GM19397 (cell line): ENCODE measurements at regions not wholly inside any gene's neighbourhood (a gene's known extent, or its start where the extent isn't known, plus 50 kb on each side); places are given as distances from the start of the nearest gene placed in this dataset.

ENCODE experiments used
- ATAC-seq: cut with Tn5 transposase; IDR thresholded peaks from one replicate; pipeline ENCODE4 v1.9.1; 2021; ENCODE audit warnings: mild to moderate bottlenecking, moderate library complexity; ENCODE audit not compliant: unreplicated experiment

GRCh38 chr5:6029811-6030271 lies 348.5 kb downstream of the MED10 start:
- no peak for ATAC-seq

GRCh38 chr5:6026766-6027406 lies 351.5 kb downstream of the MED10 start:
- no peak for ATAC-seq

- ATAC-seq, result no peak
These were observed 358.7 kb downstream of the MED10 start for GRCh38 chr5:6019612-6020011.

GRCh38 chr5:6013506-6013905 lies 364.8 kb downstream of the MED10 start:
- ATAC-seq, result no peak

GRCh38 chr5:6011199-6011598 lies 367.1 kb downstream of the MED10 start:
- ATAC-seq, result no peak

GRCh38 chr5:6006838-6007314 lies 371.5 kb downstream of the MED10 start:
- ATAC-seq, result no peak

GRCh38 chr5:6003040-6003825 lies 375.1 kb downstream of the MED10 start:
- no peak for ATAC-seq

GRCh38 chr5:6000867-6001266 lies 377.5 kb downstream of the MED10 start:
- ATAC-seq, result no peak

- ATAC-seq, result no peak
These were observed 382.5 kb downstream of the MED10 start for GRCh38 chr5:5995819-5996218.

GRCh38 chr5:5986492-5987178 lies 391.7 kb downstream of the MED10 start:
- ATAC-seq, result no peak

- no peak for ATAC-seq
These were observed 393.0 kb downstream of the MED10 start for GRCh38 chr5:5985332-5985731.

GRCh38 chr5:5983261-5983980 lies 394.9 kb downstream of the MED10 start:
- no peak for ATAC-seq

- ATAC-seq, result no peak
These were observed 396.8 kb downstream of the MED10 start for GRCh38 chr5:5981562-5981961.

GRCh38 chr5:5980538-5980895 lies 397.8 kb downstream of the MED10 start:
- no peak for ATAC-seq

- no peak for ATAC-seq
These were observed 398.4 kb downstream of the MED10 start for GRCh38 chr5:5979761-5980537.

- no peak for ATAC-seq
These were observed 399.0 kb downstream of the MED10 start for GRCh38 chr5:5979377-5979760.

- ATAC-seq, result no peak
These were observed 399.6 kb downstream of the MED10 start for GRCh38 chr5:5978501-5979376.

GRCh38 chr5:5971203-5971602 lies 407.1 kb downstream of the MED10 start:
- no peak for ATAC-seq

GRCh38 chr5:5969942-5970483 lies 408.3 kb downstream of the MED10 start:
- no peak for ATAC-seq
